Activated CD4-positive, alpha-beta T cell treated with anti-CD3 and anti-CD28 coated beads for 48 hours (primary cell): ENCODE measurements at regions not wholly inside any gene's neighbourhood (a gene's known extent, or its start where the extent isn't known, plus 50 kb on each side); places are given as distances from the start of the nearest gene placed in this dataset.

Experiments
- DNase-seq: peaks from one replicate; pipeline ENCODE4 v3.0.0-alpha.2; 2020

DNA sequence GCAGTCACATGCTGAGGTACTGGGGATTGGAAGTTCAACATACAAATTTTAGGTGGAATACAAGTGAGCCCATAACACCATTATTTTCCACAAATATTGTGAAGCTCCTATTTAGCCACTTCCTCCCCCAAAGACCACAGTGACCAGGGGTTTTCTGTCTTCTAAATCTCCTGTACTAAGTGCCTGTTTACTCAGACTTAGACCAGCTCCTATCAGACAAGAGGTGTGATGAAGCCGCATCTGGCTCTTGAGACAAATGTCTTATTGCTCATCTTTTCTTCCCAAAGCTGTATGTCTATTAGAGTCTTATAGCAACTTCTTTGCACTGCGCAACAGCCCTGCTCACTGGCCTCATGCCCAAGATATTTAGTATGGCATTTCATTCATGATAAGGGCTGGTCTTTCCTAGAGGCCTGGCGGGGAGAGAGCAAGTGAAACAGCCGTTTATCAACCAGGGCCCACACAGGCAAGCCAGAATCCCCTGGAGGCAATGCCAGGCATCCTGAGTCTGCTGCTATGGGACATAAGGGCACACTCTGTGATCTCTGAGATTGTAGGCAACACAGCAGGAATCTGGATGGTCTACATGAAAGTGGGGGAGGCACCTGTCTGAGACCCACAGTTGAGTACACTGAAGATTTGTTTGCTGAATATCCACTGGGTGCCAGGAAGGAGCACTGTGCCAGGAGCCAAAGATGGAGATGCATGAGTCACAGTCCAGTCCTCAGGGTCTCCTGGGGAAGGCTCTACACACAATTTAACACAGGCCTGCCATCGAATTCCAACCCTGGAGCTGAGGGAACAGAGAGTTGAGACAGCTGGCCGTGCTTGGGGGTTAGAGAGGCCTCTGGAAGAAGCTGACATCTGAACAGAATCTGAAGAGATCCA lies 78.5 kb upstream of the NCAM1 start:
- DNase-seq = no peak

DNA sequence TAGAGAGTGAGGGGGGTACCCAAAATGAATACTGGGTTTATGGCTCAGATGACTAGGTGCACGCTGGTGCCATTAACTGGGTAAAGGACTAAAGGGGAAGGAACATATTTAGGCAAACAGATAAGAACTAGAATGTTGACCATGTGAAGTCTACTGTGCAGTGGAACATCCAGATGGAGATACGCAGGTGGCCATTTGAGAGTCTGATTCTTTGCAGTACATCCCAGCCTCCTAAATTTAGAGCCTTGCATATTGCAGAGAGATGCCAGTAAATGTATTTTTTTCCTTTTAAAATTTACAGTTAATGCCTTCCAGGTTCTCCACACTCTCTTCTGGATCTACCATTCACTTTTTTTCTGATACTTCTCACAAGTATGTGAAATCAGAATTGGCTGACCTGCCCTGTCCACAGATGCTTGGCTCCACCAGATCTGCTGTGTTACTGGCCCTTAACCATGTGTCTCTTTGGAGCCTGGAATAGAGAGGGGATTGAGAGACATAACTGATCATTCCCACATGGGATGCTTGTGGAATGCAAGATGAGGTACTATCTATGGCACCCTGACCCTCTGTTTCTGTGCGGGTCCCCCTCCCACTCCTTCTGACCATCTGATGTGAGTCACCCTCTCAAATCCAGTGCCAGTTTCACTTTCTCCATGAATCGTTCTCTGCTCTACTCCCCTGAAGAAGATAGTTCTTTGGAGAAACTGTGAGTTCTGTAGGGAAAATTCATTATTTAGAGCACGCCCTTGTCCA lies 77.0 kb upstream of the NCAM1 start:
- no peak for DNase-seq

DNA sequence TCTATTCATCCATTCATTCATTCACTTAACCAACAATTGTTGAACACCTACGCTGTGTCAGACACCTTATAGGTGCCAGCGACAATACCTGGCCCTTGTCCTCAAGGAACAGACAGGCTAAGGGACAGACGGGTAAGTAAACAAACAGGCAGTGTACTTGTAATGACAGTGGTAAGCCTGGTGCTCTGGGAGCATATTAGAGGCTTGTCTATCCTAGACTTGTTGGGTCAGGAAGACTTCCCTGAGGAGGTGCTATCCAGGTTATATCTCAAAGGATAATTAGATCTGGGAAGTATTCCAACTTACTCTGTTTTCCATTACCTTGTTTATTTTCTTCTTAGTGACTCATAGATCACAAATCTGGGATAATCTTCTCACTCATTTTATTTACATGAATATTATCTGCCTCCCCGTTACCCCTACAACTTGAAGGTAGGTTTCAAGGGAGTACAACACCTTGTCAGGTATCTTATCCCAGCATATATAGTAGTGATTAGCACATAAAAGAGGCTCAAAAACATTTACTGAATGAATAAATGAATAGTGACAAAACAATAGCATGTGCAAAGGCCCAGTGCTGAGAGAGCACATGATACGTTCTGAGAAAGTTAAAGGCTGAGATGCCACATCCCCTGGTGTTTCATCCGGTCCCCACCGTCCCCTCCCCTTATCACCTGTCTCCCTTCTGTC lies 75.3 kb upstream of the NCAM1 start:
- no peak for DNase-seq

DNA sequence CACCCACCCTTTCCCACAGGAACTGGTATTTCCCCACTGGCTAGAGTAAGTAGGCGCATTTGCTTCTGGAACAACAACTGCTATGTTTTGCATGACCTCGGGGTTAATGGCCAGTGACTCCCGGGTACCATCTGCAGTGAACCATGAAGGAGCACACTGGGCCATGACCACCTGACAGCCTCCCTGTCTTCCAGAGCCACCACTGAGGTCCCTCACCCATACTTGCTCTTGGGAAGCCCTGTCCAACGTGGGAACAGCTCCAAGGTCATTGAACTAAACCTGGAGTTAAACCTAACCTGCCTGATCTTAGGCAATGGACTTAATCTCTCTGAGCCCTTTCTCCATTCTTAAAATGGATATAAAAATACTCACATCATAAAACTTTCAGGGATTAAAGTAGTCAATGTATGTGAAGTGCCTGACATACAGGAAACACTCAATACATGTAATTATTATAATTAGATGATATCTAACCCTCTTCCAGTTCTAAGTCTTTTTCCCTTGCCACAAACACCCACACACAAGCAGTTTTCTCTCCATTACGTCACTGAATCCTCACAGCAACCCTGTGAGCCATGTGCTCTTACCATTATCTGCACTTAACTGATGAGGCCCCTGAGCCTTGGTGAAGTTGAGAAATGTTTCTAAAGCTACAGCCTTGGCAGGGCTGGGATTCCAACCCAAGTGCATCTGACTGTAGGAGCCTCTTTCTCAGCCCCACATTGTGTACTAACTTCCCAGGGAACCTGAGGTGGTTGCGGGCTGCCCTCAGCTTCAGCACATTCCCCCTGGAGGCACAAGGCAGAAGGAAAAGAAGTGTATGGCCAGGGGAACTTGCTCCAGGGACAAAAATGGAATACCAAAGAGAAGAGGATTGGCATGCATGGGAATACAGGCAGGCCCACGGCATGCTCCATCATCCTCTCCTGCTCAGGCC lies 74.5 kb upstream of the NCAM1 start:
- DNase-seq = no peak

DNA sequence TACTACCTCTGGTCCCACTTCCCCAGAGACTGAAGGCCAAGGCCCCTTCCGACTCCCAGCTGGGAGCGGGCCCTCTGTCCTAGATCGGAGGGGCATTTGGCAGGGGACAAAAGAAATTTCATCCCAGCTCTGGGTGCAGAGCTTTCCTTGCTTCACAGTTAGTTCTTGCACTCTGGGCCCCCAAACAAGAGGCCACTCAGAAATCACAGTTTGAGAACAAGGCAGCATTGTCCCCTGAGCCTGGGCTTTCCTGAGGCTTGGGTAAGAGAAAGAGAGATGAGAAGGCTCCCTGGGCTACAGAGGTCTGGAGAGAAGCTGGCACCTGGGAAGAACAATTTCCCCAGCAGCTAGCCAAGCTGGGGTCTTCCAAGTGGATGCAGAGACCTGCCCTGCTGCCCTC lies 71.8 kb upstream of the NCAM1 start:
- DNase-seq = no peak

DNA sequence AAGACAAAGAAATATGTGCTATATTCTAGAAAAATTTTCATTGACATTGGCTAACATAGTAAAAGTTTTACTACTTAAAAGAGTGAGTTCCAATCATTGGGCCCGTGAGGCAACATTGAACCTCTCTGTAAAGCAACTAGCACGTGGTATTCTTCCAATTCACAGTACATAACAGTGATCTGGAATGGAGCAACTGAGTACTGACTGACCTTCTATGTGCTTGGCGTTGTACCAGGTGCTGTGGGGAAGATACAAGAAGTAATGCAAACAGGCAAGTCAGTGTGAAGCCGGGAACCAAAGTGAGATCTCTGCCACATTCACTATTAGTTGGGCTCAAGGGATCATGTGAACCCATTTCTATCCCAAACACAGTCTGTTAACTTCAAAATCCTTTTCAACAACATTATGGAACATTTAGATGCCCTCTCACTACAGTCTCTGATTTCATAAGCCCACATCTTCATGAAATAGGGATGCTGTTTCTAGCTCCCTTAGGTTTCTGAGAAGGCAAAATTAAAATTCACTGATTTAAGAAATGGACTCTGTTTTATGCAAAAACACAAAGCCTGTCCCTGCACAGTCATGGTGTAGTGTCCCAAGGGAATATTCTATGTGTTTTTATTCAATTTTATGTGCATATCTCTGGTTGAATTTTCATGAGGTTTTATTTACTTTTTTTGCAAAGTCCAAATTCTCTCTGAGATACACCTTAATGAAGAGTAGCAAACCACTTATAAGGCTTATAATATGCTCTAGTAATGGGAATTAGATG lies 61.8 kb upstream of the NCAM1 start:
- no peak for DNase-seq

DNA sequence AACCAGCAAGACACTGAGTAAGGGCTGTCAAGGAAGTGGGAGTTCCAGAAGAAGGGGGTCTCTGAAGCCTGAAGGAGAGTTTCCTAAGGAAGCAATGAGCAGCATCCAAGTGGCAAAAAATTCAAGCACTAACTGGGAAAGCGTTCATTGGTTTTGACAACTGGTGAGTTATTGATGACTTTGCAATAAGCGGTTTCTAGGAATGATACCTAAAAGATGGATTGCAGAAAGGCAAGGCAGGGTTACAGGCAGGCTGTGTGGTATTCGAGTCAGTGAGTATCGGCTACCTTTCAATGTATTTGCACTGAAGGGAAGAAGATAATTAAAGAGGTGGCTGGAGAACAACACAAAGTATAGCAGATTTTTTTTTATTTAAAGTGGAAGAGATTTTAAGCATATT lies 59.3 kb upstream of the NCAM1 start:
- no peak for DNase-seq

DNA sequence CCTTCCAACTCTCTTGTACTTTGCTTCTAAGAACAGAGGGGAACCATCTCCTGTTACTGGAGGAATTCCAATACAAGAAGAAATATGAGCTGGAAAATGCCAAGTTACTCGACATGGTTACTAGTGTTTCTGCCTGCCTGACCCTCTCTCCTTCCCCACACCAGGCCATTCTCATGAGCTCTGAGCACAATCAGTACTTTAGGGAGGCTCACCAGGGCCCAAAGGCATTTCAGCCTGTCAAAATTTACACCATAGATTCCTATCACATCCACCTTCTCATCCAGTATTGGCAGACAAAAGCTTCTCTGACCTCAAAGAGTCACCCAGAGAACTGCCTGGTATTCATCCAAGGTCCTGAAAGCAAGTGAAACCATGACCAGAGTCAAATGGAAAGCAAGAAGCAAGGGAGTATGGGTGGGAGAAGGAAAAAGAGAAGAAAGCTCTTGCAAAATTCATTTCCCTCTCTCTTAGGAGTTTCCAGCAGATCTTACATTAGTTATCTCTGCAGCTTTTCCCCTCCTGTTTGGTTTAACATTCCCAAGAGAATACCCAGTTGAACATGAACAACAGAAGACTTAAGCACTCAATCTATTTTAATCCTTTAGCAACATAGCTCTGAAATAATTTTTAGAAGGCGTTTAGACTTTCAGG lies 58.7 kb upstream of the NCAM1 start:
- DNase-seq = no peak

DNA sequence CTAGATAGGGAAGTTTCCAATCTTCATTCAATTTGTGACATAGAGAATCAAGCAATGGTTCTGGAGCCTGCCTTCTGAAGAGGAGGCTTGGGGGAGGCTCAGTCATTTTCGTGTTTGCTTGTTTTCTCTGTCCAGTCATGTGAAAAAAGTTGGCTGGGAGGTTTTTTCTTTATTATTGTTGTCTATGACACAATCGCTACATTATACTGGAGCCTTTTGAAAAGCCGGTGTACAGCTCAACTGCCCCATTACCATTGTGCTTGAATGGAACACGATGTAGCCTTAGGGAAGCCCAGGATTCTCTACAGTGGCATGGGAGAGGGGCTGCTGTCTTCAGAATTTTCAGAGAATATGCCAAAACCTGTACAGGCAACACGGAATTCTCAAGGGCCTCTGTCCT lies 57.9 kb upstream of the NCAM1 start:
- no peak for DNase-seq

DNA sequence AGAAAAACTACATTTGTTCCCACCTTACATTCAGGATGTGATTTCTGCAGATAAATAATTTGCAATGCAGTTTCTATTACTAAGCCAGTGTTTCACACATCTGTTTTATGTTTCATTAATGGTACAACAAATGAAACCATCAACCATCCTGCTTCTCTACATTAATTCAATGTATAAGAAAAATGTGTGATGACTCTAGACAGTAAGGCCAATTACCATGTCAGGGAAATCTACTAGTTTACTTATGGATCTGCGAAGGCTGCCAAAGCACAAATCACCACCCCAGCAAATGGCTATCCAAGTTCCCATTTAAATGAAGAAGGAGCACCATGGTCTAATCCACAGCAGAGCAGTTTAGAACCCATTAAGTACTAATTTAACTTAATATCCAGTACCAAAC lies 50.1 kb upstream of the NCAM1 start:
- DNase-seq = no peak
